ENCODE measurements at regions not wholly inside any gene's neighbourhood (a gene's known extent, or its start where the extent isn't known, plus 50 kb on each side); places are given as distances from the start of the nearest gene placed in this dataset.
A peak's percentile ranks its signal among the peaks of the same experiment; 100 is the strongest.

DNA sequence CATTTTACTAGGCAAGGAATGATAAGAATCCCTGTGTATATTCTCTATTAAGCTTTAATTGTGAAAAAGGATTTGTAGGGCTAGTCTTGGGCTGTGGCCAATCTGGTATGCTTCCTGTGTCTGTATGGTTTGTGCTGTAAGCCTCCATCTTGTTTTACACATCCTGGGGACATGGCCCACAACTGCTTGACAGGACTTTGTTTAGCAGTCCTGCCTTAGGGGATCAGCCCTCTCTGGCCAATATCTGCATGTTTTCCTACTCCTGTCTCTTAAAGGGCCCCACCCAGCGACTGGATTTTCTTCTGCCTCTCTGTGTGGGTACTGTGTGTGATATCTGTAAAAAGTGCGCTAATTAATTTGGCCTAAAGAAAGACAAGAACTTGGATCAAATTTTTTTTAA is 813.2 kb downstream of the PLA2G4A start:
- Histone ChIP-seq H3K27ac (no peak overlapping the region), H3K4me2 (no peak overlapping the region), H2AFZ (0 out of 2 replicates have a peak overlapping the region, but pooled peaks have one; percentile 22), H3K27me3 (ENCODE audit: insufficient read depth, low read depth) (no peaks in the 10 kb centered on the region), H3K4me3 (no peak overlapping the region), H3K79me2 (ENCODE audit: low read depth) (no peaks in the 10 kb centered on the region), H3K9me2 (ENCODE audit: insufficient read depth) (no peaks in the 10 kb centered on the region), H3F3A (ENCODE audit: insufficient read depth, low read depth) (no peaks in the 10 kb centered on the region), H3K4me1 (replicated peaks; ENCODE audit: insufficient read depth) (no peaks in the 10 kb centered on the region), H3K9me3 (ENCODE audit: insufficient read depth, low read depth) (no peaks in the 10 kb centered on the region), H4K20me1 (ENCODE audit: insufficient read depth) (no peaks in the 10 kb centered on the region), H3K36me3 (ENCODE audit: low read depth) (no peaks in the 10 kb centered on the region)
- no TSS peak for BruUV-seq (replicated peaks)
- TF ChIP-seq, protein P1, sequence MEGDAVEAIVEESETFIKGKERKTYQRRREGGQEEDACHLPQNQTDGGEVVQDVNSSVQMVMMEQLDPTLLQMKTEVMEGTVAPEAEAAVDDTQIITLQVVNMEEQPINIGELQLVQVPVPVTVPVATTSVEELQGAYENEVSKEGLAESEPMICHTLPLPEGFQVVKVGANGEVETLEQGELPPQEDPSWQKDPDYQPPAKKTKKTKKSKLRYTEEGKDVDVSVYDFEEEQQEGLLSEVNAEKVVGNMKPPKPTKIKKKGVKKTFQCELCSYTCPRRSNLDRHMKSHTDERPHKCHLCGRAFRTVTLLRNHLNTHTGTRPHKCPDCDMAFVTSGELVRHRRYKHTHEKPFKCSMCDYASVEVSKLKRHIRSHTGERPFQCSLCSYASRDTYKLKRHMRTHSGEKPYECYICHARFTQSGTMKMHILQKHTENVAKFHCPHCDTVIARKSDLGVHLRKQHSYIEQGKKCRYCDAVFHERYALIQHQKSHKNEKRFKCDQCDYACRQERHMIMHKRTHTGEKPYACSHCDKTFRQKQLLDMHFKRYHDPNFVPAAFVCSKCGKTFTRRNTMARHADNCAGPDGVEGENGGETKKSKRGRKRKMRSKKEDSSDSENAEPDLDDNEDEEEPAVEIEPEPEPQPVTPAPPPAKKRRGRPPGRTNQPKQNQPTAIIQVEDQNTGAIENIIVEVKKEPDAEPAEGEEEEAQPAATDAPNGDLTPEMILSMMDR (conservative IDR thresholded peaks at IDR 0.05), result no peak
- TF ChIP-seq EZH2 (IDR thresholded peaks at IDR 0.05; ENCODE audit: low read depth), result no peak
- intact Hi-C loops (cut with micrococcal nuclease; ENCODE audit: unreplicated experiment), result no loop called here
- ChIA-PET POLR2A (ENCODE audit: unreplicated experiment) (no interaction called here), CTCF (no interaction called here)
- no peak for DNase-seq

DNA sequence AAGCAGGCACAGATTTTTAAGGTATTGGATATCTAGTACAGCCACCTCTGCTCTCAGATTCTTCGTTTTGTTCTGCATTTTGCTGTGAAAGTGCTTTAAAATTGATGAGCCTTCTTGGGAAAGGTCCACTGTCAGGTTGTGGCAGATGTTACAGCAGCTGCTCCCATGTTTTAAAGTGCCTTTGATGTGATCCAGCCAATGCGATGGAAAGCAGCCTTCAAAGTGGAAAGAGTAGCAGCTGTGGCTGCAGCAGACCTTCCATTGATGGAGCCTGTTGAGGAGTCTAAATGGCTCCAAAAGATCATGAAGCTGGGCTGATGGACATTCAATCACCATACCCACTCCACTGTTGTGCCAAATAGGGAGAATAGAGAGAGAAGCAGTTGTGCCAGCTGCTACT is 816.9 kb downstream of the PLA2G4A start:
- TF ChIP-seq, protein P1 (conservative IDR thresholded peaks at IDR 0.05), result no peak
- TF ChIP-seq EZH2 (IDR thresholded peaks at IDR 0.05; ENCODE audit: low read depth), result no peak
- Histone ChIP-seq H3K9me3 (ENCODE audit: insufficient read depth, low read depth) (no peaks in the 10 kb centered on the region), H3K79me2 (ENCODE audit: low read depth) (no peaks in the 10 kb centered on the region), H3K9me2 (ENCODE audit: insufficient read depth) (no peaks in the 10 kb centered on the region), H4K20me1 (ENCODE audit: insufficient read depth) (no peaks in the 10 kb centered on the region), H2AFZ (no peak overlapping the region), H3K4me3 (no peak overlapping the region), H3K4me2 (no peak overlapping the region), H3K4me1 (replicated peaks; ENCODE audit: insufficient read depth) (no peaks in the 10 kb centered on the region), H3K27ac (no peak overlapping the region), H3F3A (ENCODE audit: insufficient read depth, low read depth) (no peaks in the 10 kb centered on the region), H3K27me3 (ENCODE audit: insufficient read depth, low read depth) (no peaks in the 10 kb centered on the region), H3K36me3 (ENCODE audit: low read depth) (no peaks in the 10 kb centered on the region)
- intact Hi-C loops (cut with micrococcal nuclease; ENCODE audit: unreplicated experiment), result no loop called here
- DNase-seq, result no peak
- ChIA-PET CTCF (no interaction called here), POLR2A (ENCODE audit: unreplicated experiment) (no interaction called here)
- BruUV-seq (replicated peaks), result no TSS peak

DNA sequence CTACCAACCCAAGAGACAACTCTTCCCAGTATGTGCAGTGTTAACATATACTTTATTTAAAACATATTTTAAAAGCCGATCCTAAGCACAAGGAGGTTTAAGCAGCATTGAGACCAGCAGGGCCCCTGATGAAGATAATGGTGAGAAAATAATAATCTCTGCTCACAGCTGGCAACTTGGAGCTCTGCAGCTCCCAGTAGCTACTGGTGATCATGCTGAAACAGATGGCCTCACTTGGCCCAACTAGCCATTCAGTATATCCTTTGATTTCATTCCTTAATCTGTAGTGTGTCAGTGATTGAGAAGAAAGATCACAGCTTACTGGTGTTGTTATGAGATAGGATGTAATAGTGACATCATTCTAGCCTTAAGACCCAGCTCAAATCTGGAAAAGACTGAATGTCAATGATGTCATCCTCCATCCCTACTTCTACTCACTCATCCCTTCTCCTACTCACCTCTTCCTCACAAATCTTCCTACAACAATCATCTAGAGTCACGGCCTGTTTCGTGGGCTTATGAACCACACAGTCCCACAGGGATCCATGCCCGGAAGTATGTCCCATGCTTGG is 817.9 kb downstream of the PLA2G4A start:
- H3K27ac ChIP-seq, result no peak overlapping the region
- no peak for DNase-seq
- H3K4me2 ChIP-seq, result no peak overlapping the region
- no peaks in the 10 kb centered on the region for H3K4me1 ChIP-seq (replicated peaks; ENCODE audit: insufficient read depth)
- intact Hi-C loops (cut with micrococcal nuclease; ENCODE audit: unreplicated experiment), result no loop called here
- CTCF ChIA-PET, result no interaction called here
- no peak overlapping the region for H2AFZ ChIP-seq
- no peaks in the 10 kb centered on the region for H3K9me3 ChIP-seq (ENCODE audit: insufficient read depth, low read depth)
- H3K27me3 ChIP-seq (ENCODE audit: insufficient read depth, low read depth), result no peaks in the 10 kb centered on the region
- no peaks in the 10 kb centered on the region for H3K9me2 ChIP-seq (ENCODE audit: insufficient read depth)
- H3K36me3 ChIP-seq (ENCODE audit: low read depth), result no peaks in the 10 kb centered on the region
- BruUV-seq (replicated peaks), result no TSS peak
- H3F3A ChIP-seq (ENCODE audit: insufficient read depth, low read depth), result no peaks in the 10 kb centered on the region
- no peak for TF ChIP-seq EZH2 (IDR thresholded peaks at IDR 0.05; ENCODE audit: low read depth)
- TF ChIP-seq, protein P1 (conservative IDR thresholded peaks at IDR 0.05), result no peak
- H3K4me3 ChIP-seq, result no peak overlapping the region
- POLR2A ChIA-PET (ENCODE audit: unreplicated experiment), result no interaction called here
- H4K20me1 ChIP-seq (ENCODE audit: insufficient read depth), result no peaks in the 10 kb centered on the region
- H3K79me2 ChIP-seq (ENCODE audit: low read depth), result no peaks in the 10 kb centered on the region

All from PC-9 (cell line).